ENCODE measurements at regions not wholly inside any gene's neighbourhood (a gene's known extent, or its start where the extent isn't known, plus 50 kb on each side); places are given as distances from the start of the nearest gene placed in this dataset.

GRCh38 chr13:58059624-58060023 lies 428.1 kb downstream of the PCDH17 start:
- Histone ChIP-seq H4K20me1 (ENCODE audit: insufficient read depth, low read depth, low read length) (no peaks in the 10 kb centered on the region), H3K9ac (ENCODE audit: low read length) (no peak overlapping the region), H2AFZ (ENCODE audit: low read length) (no peak overlapping the region), H3K9me3 (ENCODE audit: low read length) (peaks cover 29% of the 10 kb centered on the region), H3K36me3 (ENCODE audit: insufficient read depth, low read length) (no peaks in the 10 kb centered on the region), H3K27me3 (ENCODE audit: low read length) (no peaks in the 10 kb centered on the region), H3K27ac (ENCODE audit: low read length) (no peak overlapping the region), H3K4me3 (ENCODE audit: low read length) (no peak overlapping the region), H3K4me1 (ENCODE audit: low read length) (no peaks in the 10 kb centered on the region), H3K9me2 (replicated peaks; ENCODE audit: insufficient read depth, low read length) (no peaks in the 10 kb centered on the region), H3K79me2 (ENCODE audit: low read length) (no peaks in the 10 kb centered on the region), H3K4me2 (ENCODE audit: low read depth, low read length, poor library complexity, severe bottlenecking) (no peak overlapping the region)
- DNase-seq, result no peak

- H3K36me3 ChIP-seq (ENCODE audit: insufficient read depth, low read length), result no peaks in the 10 kb centered on the region
- H3K4me1 ChIP-seq (ENCODE audit: low read length), result no peaks in the 10 kb centered on the region
- no peak overlapping the region for H2AFZ ChIP-seq (ENCODE audit: low read length)
- no peak overlapping the region for H3K27ac ChIP-seq (ENCODE audit: low read length)
- peaks cover 22% of the 10 kb centered on the region for H3K9me3 ChIP-seq (ENCODE audit: low read length)
- no peak overlapping the region for H3K4me2 ChIP-seq (ENCODE audit: low read depth, low read length, poor library complexity, severe bottlenecking)
- H3K4me3 ChIP-seq (ENCODE audit: low read length), result no peak overlapping the region
- H3K9ac ChIP-seq (ENCODE audit: low read length), result no peak overlapping the region
- no peaks in the 10 kb centered on the region for H3K27me3 ChIP-seq (ENCODE audit: low read length)
- H3K9me2 ChIP-seq (replicated peaks; ENCODE audit: insufficient read depth, low read length), result no peaks in the 10 kb centered on the region
- no peaks in the 10 kb centered on the region for H4K20me1 ChIP-seq (ENCODE audit: insufficient read depth, low read depth, low read length)
- no peak for DNase-seq
- no peaks in the 10 kb centered on the region for H3K79me2 ChIP-seq (ENCODE audit: low read length)
Measured at GRCh38 chr13:58080806-58081205, 449.3 kb downstream of the PCDH17 start.

- Histone ChIP-seq H3K9ac (ENCODE audit: low read length) (no peak overlapping the region), H4K20me1 (ENCODE audit: insufficient read depth, low read depth, low read length) (no peaks in the 10 kb centered on the region), H3K27ac (ENCODE audit: low read length) (no peak overlapping the region), H3K27me3 (ENCODE audit: low read length) (no peaks in the 10 kb centered on the region), H3K9me3 (ENCODE audit: low read length) (peaks cover 22% of the 10 kb centered on the region), H3K4me3 (ENCODE audit: low read length) (no peak overlapping the region), H3K4me1 (ENCODE audit: low read length) (no peaks in the 10 kb centered on the region), H2AFZ (ENCODE audit: low read length) (no peak overlapping the region), H3K4me2 (ENCODE audit: low read depth, low read length, poor library complexity, severe bottlenecking) (no peak overlapping the region), H3K36me3 (ENCODE audit: insufficient read depth, low read length) (no peaks in the 10 kb centered on the region), H3K9me2 (replicated peaks; ENCODE audit: insufficient read depth, low read length) (no peaks in the 10 kb centered on the region), H3K79me2 (ENCODE audit: low read length) (no peaks in the 10 kb centered on the region)
- no peak for DNase-seq
Measured at GRCh38 chr13:58081301-58081820, 449.8 kb downstream of the PCDH17 start.

GRCh38 chr13:58083064-58083463 lies 451.5 kb downstream of the PCDH17 start:
- Histone ChIP-seq H3K4me2 (ENCODE audit: low read depth, low read length, poor library complexity, severe bottlenecking) (no peak overlapping the region), H3K4me3 (ENCODE audit: low read length) (no peak overlapping the region), H3K79me2 (ENCODE audit: low read length) (no peaks in the 10 kb centered on the region), H3K9me2 (replicated peaks; ENCODE audit: insufficient read depth, low read length) (no peaks in the 10 kb centered on the region), H3K9ac (ENCODE audit: low read length) (no peak overlapping the region), H3K27ac (ENCODE audit: low read length) (no peak overlapping the region), H4K20me1 (ENCODE audit: insufficient read depth, low read depth, low read length) (no peaks in the 10 kb centered on the region), H3K36me3 (ENCODE audit: insufficient read depth, low read length) (no peaks in the 10 kb centered on the region), H3K9me3 (ENCODE audit: low read length) (peaks cover 33% of the 10 kb centered on the region), H2AFZ (ENCODE audit: low read length) (no peak overlapping the region), H3K4me1 (ENCODE audit: low read length) (no peaks in the 10 kb centered on the region), H3K27me3 (ENCODE audit: low read length) (no peaks in the 10 kb centered on the region)
- no peak for DNase-seq

- no peaks in the 10 kb centered on the region for H3K4me1 ChIP-seq (ENCODE audit: low read length)
- DNase-seq, result no peak
- H3K27me3 ChIP-seq (ENCODE audit: low read length), result no peaks in the 10 kb centered on the region
- H3K9me2 ChIP-seq (replicated peaks; ENCODE audit: insufficient read depth, low read length), result no peaks in the 10 kb centered on the region
- no peak overlapping the region for H3K4me2 ChIP-seq (ENCODE audit: low read depth, low read length, poor library complexity, severe bottlenecking)
- no peaks in the 10 kb centered on the region for H3K36me3 ChIP-seq (ENCODE audit: insufficient read depth, low read length)
- no peak overlapping the region for H3K4me3 ChIP-seq (ENCODE audit: low read length)
- peaks cover 41% of the 10 kb centered on the region for H3K9me3 ChIP-seq (ENCODE audit: low read length)
- no peak overlapping the region for H3K9ac ChIP-seq (ENCODE audit: low read length)
- no peak overlapping the region for H2AFZ ChIP-seq (ENCODE audit: low read length)
- H3K27ac ChIP-seq (ENCODE audit: low read length), result no peak overlapping the region
- H3K79me2 ChIP-seq (ENCODE audit: low read length), result no peaks in the 10 kb centered on the region
- H4K20me1 ChIP-seq (ENCODE audit: insufficient read depth, low read depth, low read length), result no peaks in the 10 kb centered on the region
Measured at GRCh38 chr13:58085274-58085673, 453.7 kb downstream of the PCDH17 start.

- Histone ChIP-seq H3K4me1 (ENCODE audit: low read length) (no peaks in the 10 kb centered on the region), H3K4me2 (ENCODE audit: low read depth, low read length, poor library complexity, severe bottlenecking) (no peak overlapping the region), H2AFZ (ENCODE audit: low read length) (no peak overlapping the region), H3K4me3 (ENCODE audit: low read length) (no peak overlapping the region), H3K79me2 (ENCODE audit: low read length) (no peaks in the 10 kb centered on the region), H3K9me2 (replicated peaks; ENCODE audit: insufficient read depth, low read length) (no peaks in the 10 kb centered on the region), H3K27ac (ENCODE audit: low read length) (no peak overlapping the region), H4K20me1 (ENCODE audit: insufficient read depth, low read depth, low read length) (no peaks in the 10 kb centered on the region), H3K9ac (ENCODE audit: low read length) (no peak overlapping the region), H3K9me3 (ENCODE audit: low read length) (peaks cover 41% of the 10 kb centered on the region), H3K36me3 (ENCODE audit: insufficient read depth, low read length) (no peaks in the 10 kb centered on the region), H3K27me3 (ENCODE audit: low read length) (no peaks in the 10 kb centered on the region)
- no peak for DNase-seq
Measured at GRCh38 chr13:58085819-58086218, 454.3 kb downstream of the PCDH17 start.

- H3K4me2 ChIP-seq (ENCODE audit: low read depth, low read length, poor library complexity, severe bottlenecking), result no peak overlapping the region
- H3K79me2 ChIP-seq (ENCODE audit: low read length), result no peaks in the 10 kb centered on the region
- H3K4me1 ChIP-seq (ENCODE audit: low read length), result no peaks in the 10 kb centered on the region
- H4K20me1 ChIP-seq (ENCODE audit: insufficient read depth, low read depth, low read length), result no peaks in the 10 kb centered on the region
- no peak overlapping the region for H3K4me3 ChIP-seq (ENCODE audit: low read length)
- no peak for DNase-seq
- no peak overlapping the region for H3K27ac ChIP-seq (ENCODE audit: low read length)
- no peaks in the 10 kb centered on the region for H3K9me2 ChIP-seq (replicated peaks; ENCODE audit: insufficient read depth, low read length)
- H3K9me3 ChIP-seq (ENCODE audit: low read length), result peaks cover 36% of the 10 kb centered on the region
- H3K36me3 ChIP-seq (ENCODE audit: insufficient read depth, low read length), result no peaks in the 10 kb centered on the region
- no peak overlapping the region for H3K9ac ChIP-seq (ENCODE audit: low read length)
- H2AFZ ChIP-seq (ENCODE audit: low read length), result no peak overlapping the region
- H3K27me3 ChIP-seq (ENCODE audit: low read length), result no peaks in the 10 kb centered on the region
Measured at GRCh38 chr13:58087566-58087965, 456.0 kb downstream of the PCDH17 start.

GRCh38 chr13:58093394-58093793 lies 461.9 kb downstream of the PCDH17 start:
- no peaks in the 10 kb centered on the region for H4K20me1 ChIP-seq (ENCODE audit: insufficient read depth, low read depth, low read length)
- H3K4me2 ChIP-seq (ENCODE audit: low read depth, low read length, poor library complexity, severe bottlenecking), result no peak overlapping the region
- H3K27ac ChIP-seq (ENCODE audit: low read length), result no peak overlapping the region
- H3K9me3 ChIP-seq (ENCODE audit: low read length), result peaks cover 56% of the 10 kb centered on the region
- no peak overlapping the region for H2AFZ ChIP-seq (ENCODE audit: low read length)
- H3K9ac ChIP-seq (ENCODE audit: low read length), result no peak overlapping the region
- no peaks in the 10 kb centered on the region for H3K36me3 ChIP-seq (ENCODE audit: insufficient read depth, low read length)
- H3K4me1 ChIP-seq (ENCODE audit: low read length), result no peaks in the 10 kb centered on the region
- no peak overlapping the region for H3K4me3 ChIP-seq (ENCODE audit: low read length)
- H3K9me2 ChIP-seq (replicated peaks; ENCODE audit: insufficient read depth, low read length), result no peaks in the 10 kb centered on the region
- DNase-seq, result no peak
- H3K27me3 ChIP-seq (ENCODE audit: low read length), result no peaks in the 10 kb centered on the region
- no peaks in the 10 kb centered on the region for H3K79me2 ChIP-seq (ENCODE audit: low read length)

- no peak overlapping the region for H3K4me3 ChIP-seq (ENCODE audit: low read length)
- H3K36me3 ChIP-seq (ENCODE audit: insufficient read depth, low read length), result no peaks in the 10 kb centered on the region
- no peak overlapping the region for H3K27ac ChIP-seq (ENCODE audit: low read length)
- H3K4me1 ChIP-seq (ENCODE audit: low read length), result no peaks in the 10 kb centered on the region
- H3K4me2 ChIP-seq (ENCODE audit: low read depth, low read length, poor library complexity, severe bottlenecking), result no peak overlapping the region
- H3K9ac ChIP-seq (ENCODE audit: low read length), result no peak overlapping the region
- peaks cover 43% of the 10 kb centered on the region for H3K9me3 ChIP-seq (ENCODE audit: low read length)
- no peaks in the 10 kb centered on the region for H3K27me3 ChIP-seq (ENCODE audit: low read length)
- H2AFZ ChIP-seq (ENCODE audit: low read length), result no peak overlapping the region
- H3K9me2 ChIP-seq (replicated peaks; ENCODE audit: insufficient read depth, low read length), result no peaks in the 10 kb centered on the region
- H3K79me2 ChIP-seq (ENCODE audit: low read length), result no peaks in the 10 kb centered on the region
- H4K20me1 ChIP-seq (ENCODE audit: insufficient read depth, low read depth, low read length), result no peaks in the 10 kb centered on the region
- DNase-seq, result no peak
Measured at GRCh38 chr13:58097831-58098230, 466.3 kb downstream of the PCDH17 start.
